ENCODE measurements at regions not wholly inside any gene's neighbourhood (a gene's known extent, or its start where the extent isn't known, plus 50 kb on each side); places are given as distances from the start of the nearest gene placed in this dataset.

GRCh38 chr5:108649106-108649505 lies 98.6 kb upstream of the FER start:
- no peak for DNase-seq (ENCODE audit: low spot score)

- peak; percentile 68 for DNase-seq (ENCODE audit: low spot score)
These were observed 105.4 kb upstream of the FER start for GRCh38 chr5:108642170-108642906.

GRCh38 chr5:108641596-108641995 lies 106.1 kb upstream of the FER start:
- DNase-seq (ENCODE audit: low spot score), result no peak

GRCh38 chr5:108639366-108639765 lies 108.3 kb upstream of the FER start:
- DNase-seq (ENCODE audit: low spot score), result no peak

- no peak for DNase-seq (ENCODE audit: low spot score)
These were observed 109.7 kb upstream of the FER start for GRCh38 chr5:108638021-108638420.

- DNase-seq (ENCODE audit: low spot score), result no peak
These were observed 110.6 kb upstream of the FER start for GRCh38 chr5:108637134-108637533.

- no peak for DNase-seq (ENCODE audit: low spot score)
These were observed 111.4 kb upstream of the FER start for GRCh38 chr5:108636135-108636853.

GRCh38 chr5:108634617-108635288 lies 112.9 kb upstream of the FER start:
- no peak for DNase-seq (ENCODE audit: low spot score)

- no peak for DNase-seq (ENCODE audit: low spot score)
These were observed 113.6 kb upstream of the FER start for GRCh38 chr5:108634010-108634616.

GRCh38 chr5:108629779-108630528 lies 117.7 kb upstream of the FER start:
- DNase-seq (ENCODE audit: low spot score), result no peak

GRCh38 chr5:108625654-108626053 lies 122.0 kb upstream of the FER start:
- DNase-seq (ENCODE audit: low spot score), result no peak

- DNase-seq (ENCODE audit: low spot score), result no peak
These were observed 123.9 kb upstream of the FER start for GRCh38 chr5:108623826-108624225.

- no peak for DNase-seq (ENCODE audit: low spot score)
These were observed 127.2 kb upstream of the FER start for GRCh38 chr5:108620516-108620915.

- DNase-seq (ENCODE audit: low spot score), result no peak
These were observed 127.9 kb upstream of the FER start for GRCh38 chr5:108619815-108620214.

- DNase-seq (ENCODE audit: low spot score), result no peak
These were observed 129.9 kb upstream of the FER start for GRCh38 chr5:108617467-108618435.

GRCh38 chr5:108615216-108615615 lies 132.5 kb upstream of the FER start:
- DNase-seq (ENCODE audit: low spot score), result no peak

GRCh38 chr5:108607421-108607820 lies 140.3 kb upstream of the FER start:
- DNase-seq (ENCODE audit: low spot score), result no peak

- DNase-seq (ENCODE audit: low spot score), result no peak
These were observed 141.5 kb upstream of the FER start for GRCh38 chr5:108606185-108606584.

GRCh38 chr5:108602830-108603229 lies 144.9 kb upstream of the FER start:
- no peak for DNase-seq (ENCODE audit: low spot score)

- DNase-seq (ENCODE audit: low spot score), result no peak
These were observed 156.9 kb upstream of the FER start for GRCh38 chr5:108590799-108591198.

- no peak for DNase-seq (ENCODE audit: low spot score)
These were observed 159.4 kb upstream of the FER start for GRCh38 chr5:108588323-108588722.

Measured in globus pallidus (tissue), 1 donor.